ENCODE measurements at regions not wholly inside any gene's neighbourhood (a gene's known extent, or its start where the extent isn't known, plus 50 kb on each side); places are given as distances from the start of the nearest gene placed in this dataset.
A peak's percentile ranks its signal among the peaks of the same experiment; 100 is the strongest.

- Histone ChIP-seq H3K36me3 (no peaks in the 10 kb centered on the region), H3K27ac (no peak overlapping the region), H3K4me3 (no peak overlapping the region), H3K9me3 (ENCODE audit: low read depth) (no peaks in the 10 kb centered on the region), H3K4me1 (ENCODE audit: low read depth) (no peaks in the 10 kb centered on the region), H3K27me3 (no peaks in the 10 kb centered on the region)
- no peak for DNase-seq (ENCODE audit: low read depth in 1 of 2, low spot score in 1 of 2)
- no peak for TF ChIP-seq CTCF (IDR thresholded peaks at IDR 0.05; ENCODE audit: low read depth, low read length)
Measured at GRCh38 chr4:184270808-184271413, 53.2 kb upstream of the ENPP6 start.

GRCh38 chr4:184269879-184270430, 52.3 kb upstream of the ENPP6 start:
- Histone ChIP-seq H3K4me1 (ENCODE audit: low read depth) (no peaks in the 10 kb centered on the region), H3K27ac (no peak overlapping the region), H3K27me3 (no peaks in the 10 kb centered on the region), H3K9me3 (ENCODE audit: low read depth) (no peaks in the 10 kb centered on the region), H3K4me3 (no peak overlapping the region), H3K36me3 (no peaks in the 10 kb centered on the region)
- no peak for TF ChIP-seq CTCF (IDR thresholded peaks at IDR 0.05; ENCODE audit: low read depth, low read length)
- no peak for DNase-seq (ENCODE audit: low read depth in 1 of 2, low spot score in 1 of 2)

GRCh38 chr4:184268584-184269160, 51.0 kb upstream of the ENPP6 start:
- H3K9me3 ChIP-seq (ENCODE audit: low read depth), result no peaks in the 10 kb centered on the region
- no peak overlapping the region for H3K27ac ChIP-seq
- peak in 1 of 2 donors; percentile 39 for DNase-seq (ENCODE audit: low read depth in 1 of 2, low spot score in 1 of 2)
- no peak for TF ChIP-seq CTCF (IDR thresholded peaks at IDR 0.05; ENCODE audit: low read depth, low read length)
- no peaks in the 10 kb centered on the region for H3K27me3 ChIP-seq
- H3K4me3 ChIP-seq, result no peak overlapping the region
- no peaks in the 10 kb centered on the region for H3K4me1 ChIP-seq (ENCODE audit: low read depth)
- H3K36me3 ChIP-seq, result no peaks in the 10 kb centered on the region

- H3K27me3 ChIP-seq, result no peaks in the 10 kb centered on the region
- no peaks in the 10 kb centered on the region for H3K36me3 ChIP-seq
- no peaks in the 10 kb centered on the region for H3K9me3 ChIP-seq (ENCODE audit: low read depth)
- H3K27ac ChIP-seq, result no peak overlapping the region
- H3K4me1 ChIP-seq (ENCODE audit: low read depth), result no peaks in the 10 kb centered on the region
- TF ChIP-seq CTCF (IDR thresholded peaks at IDR 0.05; ENCODE audit: low read depth, low read length), result no peak
- peak in 1 of 2 donors; percentile 88 for DNase-seq (ENCODE audit: low read depth in 1 of 2, low spot score in 1 of 2)
- H3K4me3 ChIP-seq, result no peak overlapping the region
Measured at GRCh38 chr4:184267673-184268583, 50.3 kb upstream of the ENPP6 start.

All from cardiac muscle cell (in vitro differentiated cells and primary cell).